Pulmonary artery endothelial cell (primary cell): ENCODE measurements at regions not wholly inside any gene's neighbourhood (a gene's known extent, or its start where the extent isn't known, plus 50 kb on each side); places are given as distances from the start of the nearest gene placed in this dataset.
"Not testable (repeated sequence)": the region's sequence is repeated elsewhere in the genome, so short reads cannot be mapped to it uniquely, and the experiment has no call there.

Experiments used
- DNase-seq: peaks from one replicate; pipeline ENCODE4 v3.0.0-alpha.2; 2011; ENCODE audit warnings: low read depth, low spot score

- DNase-seq, result no peak
Observed at GRCh38 chr22:35475545-35475944, 65.1 kb upstream of the RASD2 start.

GRCh38 chr22:35476341-35476740 is 64.3 kb upstream of the RASD2 start:
- DNase-seq, result no peak

- DNase-seq, result peak; percentile 52
Observed at GRCh38 chr22:35477911-35478582, 62.6 kb upstream of the RASD2 start.

GRCh38 chr22:35478633-35479107 is 62.0 kb upstream of the RASD2 start:
- no peak for DNase-seq

- DNase-seq, result no peak
Observed at GRCh38 chr22:35479359-35479758, 61.3 kb upstream of the RASD2 start.

- no peak for DNase-seq
Observed at GRCh38 chr22:35479985-35480550, 60.6 kb upstream of the RASD2 start.

- no peak for DNase-seq
Observed at GRCh38 chr22:35480627-35481550, 59.7 kb upstream of the RASD2 start.

- no peak for DNase-seq
Observed at GRCh38 chr22:35482311-35482710, 58.3 kb upstream of the RASD2 start.

GRCh38 chr22:35482974-35483373 is 57.7 kb upstream of the RASD2 start:
- DNase-seq, result no peak

- no peak for DNase-seq
Observed at GRCh38 chr22:35483730-35484129, 56.9 kb upstream of the RASD2 start.

- no peak for DNase-seq
Observed at GRCh38 chr22:35484651-35485556, 55.7 kb upstream of the RASD2 start.

- no peak for DNase-seq
Observed at GRCh38 chr22:35486116-35486631, 54.5 kb upstream of the RASD2 start.

- not testable (repeated sequence) for DNase-seq
Observed at GRCh38 chr22:35487623-35488022, 53.0 kb upstream of the RASD2 start.

GRCh38 chr22:35488513-35488912 is 52.1 kb upstream of the RASD2 start:
- no peak for DNase-seq

- no peak for DNase-seq
Observed at GRCh38 chr22:35489239-35489638, 51.4 kb upstream of the RASD2 start.
